Osteoblast (primary cell): ENCODE measurements at regions not wholly inside any gene's neighbourhood (a gene's known extent, or its start where the extent isn't known, plus 50 kb on each side); places are given as distances from the start of the nearest gene placed in this dataset.
"Not testable (repeated sequence)": the region's sequence is repeated elsewhere in the genome, so short reads cannot be mapped to it uniquely, and the experiment has no call there.

Source experiments
- DNase-seq: peaks from one replicate; pipeline ENCODE4 v3.0.0; 2011; ENCODE audit warnings: low spot score, mixed read lengths; ENCODE audit not compliant: insufficient read length; ENCODE audit errors: missing footprints
- H2AFZ ChIP-seq: 2 replicates; pipeline ENCODE4 v1.6.0; 2011; ENCODE audit warnings: mild to moderate bottlenecking, low read length
- H3K27ac ChIP-seq: 2 replicates; pipeline ENCODE4 v1.5.1; 2011; ENCODE audit warnings: mild to moderate bottlenecking, low read depth, low read length, moderate library complexity
- H3K27me3 ChIP-seq: 2 replicates; pipeline ENCODE4 v1.6.0; 2012; ENCODE audit warnings: mild to moderate bottlenecking, control low read depth, inconsistent platforms, low read length, moderate library complexity; ENCODE audit not compliant: insufficient read depth
- H3K36me3 ChIP-seq: 2 replicates; pipeline ENCODE4 v1.5.1; 2011; ENCODE audit warnings: mild to moderate bottlenecking, low read length, control low read depth, moderate library complexity; ENCODE audit not compliant: insufficient read depth
- H3K4me1 ChIP-seq: 2 replicates; pipeline ENCODE4 v1.5.1; 2011; ENCODE audit warnings: mild to moderate bottlenecking, low read length, control low read depth, moderate library complexity; ENCODE audit not compliant: insufficient read depth
- H3K4me2 ChIP-seq: 2 replicates; pipeline ENCODE4 v1.6.0; 2011; ENCODE audit warnings: mild to moderate bottlenecking, low read length; ENCODE audit not compliant: insufficient read depth
- H3K4me3 ChIP-seq: fragments of 200-600 bp; sonication (generic); 3 replicates; pipeline ENCODE4 v1.5.1; 2012; ENCODE audit warnings: mild to moderate bottlenecking, low read length, inconsistent platforms; ENCODE audit not compliant: insufficient read depth
- H3K79me2 ChIP-seq: 2 replicates; pipeline ENCODE4 v1.6.0; 2012; ENCODE audit warnings: mild to moderate bottlenecking, low read length, control low read depth, inconsistent platforms; ENCODE audit not compliant: insufficient read depth
- H3K9me3 ChIP-seq: 2 replicates; pipeline ENCODE4 v1.5.1; 2011; ENCODE audit warnings: low read depth, low read length, control low read depth
- H4K20me1 ChIP-seq: 2 replicates; pipeline ENCODE4 v1.6.0; 2012; ENCODE audit warnings: mild to moderate bottlenecking, low read length, control low read depth; ENCODE audit not compliant: insufficient read depth
- TF ChIP-seq, protein P1 (sequence below): IDR thresholded peaks from 2 replicates; pipeline ENCODE4 v1.5.1; 2011; ENCODE audit warnings: mild to moderate bottlenecking, low read depth, low read length, moderate library complexity; ENCODE audit errors: extremely low read depth

DNA sequence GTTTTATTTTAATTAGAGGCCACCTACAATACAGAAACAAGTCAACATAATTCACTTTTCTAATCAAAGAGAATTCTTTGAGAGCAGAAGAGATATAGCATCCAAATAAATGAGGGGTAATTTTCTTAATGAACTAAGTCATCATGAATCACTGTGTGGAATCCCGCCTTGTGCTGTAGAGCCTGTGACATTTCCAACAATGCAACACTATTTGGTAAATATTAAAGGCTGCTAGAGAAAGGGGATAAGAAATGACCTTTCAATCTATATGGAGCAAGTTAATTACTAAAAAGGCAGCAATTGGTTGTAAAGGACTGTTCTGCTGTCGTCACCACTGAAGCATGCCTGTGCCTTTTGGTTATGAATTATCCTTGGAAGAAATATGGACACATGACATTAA, 345.7 kb upstream of the MAF start:
- Histone ChIP-seq H3K9me3 (no peaks in the 10 kb centered on the region), H3K79me2 (no peaks in the 10 kb centered on the region), H3K27me3 (no peaks in the 10 kb centered on the region), H2AFZ (no peak overlapping the region), H3K36me3 (no peaks in the 10 kb centered on the region), H3K27ac (no peak overlapping the region), H3K4me2 (no peak overlapping the region), H4K20me1 (no peaks in the 10 kb centered on the region), H3K4me3 (no peak overlapping the region), H3K4me1 (peaks cover 7% of the 10 kb centered on the region)
- DNase-seq, result no peak
- TF ChIP-seq, protein P1, sequence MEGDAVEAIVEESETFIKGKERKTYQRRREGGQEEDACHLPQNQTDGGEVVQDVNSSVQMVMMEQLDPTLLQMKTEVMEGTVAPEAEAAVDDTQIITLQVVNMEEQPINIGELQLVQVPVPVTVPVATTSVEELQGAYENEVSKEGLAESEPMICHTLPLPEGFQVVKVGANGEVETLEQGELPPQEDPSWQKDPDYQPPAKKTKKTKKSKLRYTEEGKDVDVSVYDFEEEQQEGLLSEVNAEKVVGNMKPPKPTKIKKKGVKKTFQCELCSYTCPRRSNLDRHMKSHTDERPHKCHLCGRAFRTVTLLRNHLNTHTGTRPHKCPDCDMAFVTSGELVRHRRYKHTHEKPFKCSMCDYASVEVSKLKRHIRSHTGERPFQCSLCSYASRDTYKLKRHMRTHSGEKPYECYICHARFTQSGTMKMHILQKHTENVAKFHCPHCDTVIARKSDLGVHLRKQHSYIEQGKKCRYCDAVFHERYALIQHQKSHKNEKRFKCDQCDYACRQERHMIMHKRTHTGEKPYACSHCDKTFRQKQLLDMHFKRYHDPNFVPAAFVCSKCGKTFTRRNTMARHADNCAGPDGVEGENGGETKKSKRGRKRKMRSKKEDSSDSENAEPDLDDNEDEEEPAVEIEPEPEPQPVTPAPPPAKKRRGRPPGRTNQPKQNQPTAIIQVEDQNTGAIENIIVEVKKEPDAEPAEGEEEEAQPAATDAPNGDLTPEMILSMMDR, result no peak

DNA sequence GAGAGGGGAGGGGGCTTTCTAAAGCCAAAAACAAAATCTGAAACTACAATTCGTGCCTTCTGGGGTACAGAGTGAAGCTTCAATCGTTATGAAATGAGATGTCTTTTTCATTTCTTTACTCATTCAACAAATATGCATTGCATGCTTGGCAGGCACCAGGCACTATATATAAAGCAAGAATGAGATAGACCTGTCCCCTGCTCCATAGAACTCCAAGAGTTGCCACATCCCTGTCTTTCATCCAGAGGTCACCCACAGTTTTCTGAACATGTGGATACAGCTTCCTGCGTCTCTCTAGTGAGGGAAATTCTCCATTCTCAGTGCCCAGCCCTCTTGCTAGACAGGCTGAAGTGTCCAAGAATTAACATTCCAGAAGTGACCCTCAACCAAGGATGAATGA, 343.2 kb upstream of the MAF start:
- H3K4me2 ChIP-seq, result peak overlapping the region; percentile 14

DNA sequence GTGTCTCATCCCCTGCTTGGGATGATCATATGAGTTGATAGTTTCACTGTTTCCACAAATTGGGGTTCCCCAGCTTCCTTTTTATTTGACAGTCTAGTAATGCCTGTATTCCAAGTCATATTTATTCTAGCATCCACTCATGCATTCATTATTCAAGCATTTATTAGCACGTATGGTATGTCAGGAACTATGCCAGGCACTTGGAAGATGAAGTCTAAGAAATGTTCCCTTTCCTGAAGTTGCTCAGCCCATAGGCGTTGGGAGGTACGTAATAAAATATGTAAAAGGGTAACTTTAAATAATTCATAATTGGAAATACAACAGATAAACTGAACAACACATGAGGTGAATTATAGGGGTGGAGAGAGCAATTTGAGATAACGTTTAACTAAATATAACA, 338.0 kb upstream of the MAF start:
- no peaks in the 10 kb centered on the region for H3K27me3 ChIP-seq
- TF ChIP-seq, protein P1, result no peak
- H3K4me3 ChIP-seq, result no peak overlapping the region
- H2AFZ ChIP-seq, result no peak overlapping the region
- H3K9me3 ChIP-seq, result no peaks in the 10 kb centered on the region
- H3K27ac ChIP-seq, result no peak overlapping the region
- H3K4me1 ChIP-seq, result no peaks in the 10 kb centered on the region
- H4K20me1 ChIP-seq, result no peaks in the 10 kb centered on the region
- no peaks in the 10 kb centered on the region for H3K36me3 ChIP-seq
- no peaks in the 10 kb centered on the region for H3K79me2 ChIP-seq
- no peak overlapping the region for H3K4me2 ChIP-seq
- DNase-seq, result no peak

More for the DNA sequence above, 343.2 kb upstream of the MAF start:
- Histone ChIP-seq H3K36me3 (no peaks in the 10 kb centered on the region), H3K27me3 (no peaks in the 10 kb centered on the region), H4K20me1 (no peaks in the 10 kb centered on the region), H3K27ac (no peak overlapping the region), H3K4me1 (peaks cover 7% of the 10 kb centered on the region), H3K9me3 (no peaks in the 10 kb centered on the region), H2AFZ (no peak overlapping the region), H3K4me3 (no peak overlapping the region), H3K79me2 (no peaks in the 10 kb centered on the region)
- TF ChIP-seq, protein P1, result no peak
- DNase-seq, result no peak

DNA sequence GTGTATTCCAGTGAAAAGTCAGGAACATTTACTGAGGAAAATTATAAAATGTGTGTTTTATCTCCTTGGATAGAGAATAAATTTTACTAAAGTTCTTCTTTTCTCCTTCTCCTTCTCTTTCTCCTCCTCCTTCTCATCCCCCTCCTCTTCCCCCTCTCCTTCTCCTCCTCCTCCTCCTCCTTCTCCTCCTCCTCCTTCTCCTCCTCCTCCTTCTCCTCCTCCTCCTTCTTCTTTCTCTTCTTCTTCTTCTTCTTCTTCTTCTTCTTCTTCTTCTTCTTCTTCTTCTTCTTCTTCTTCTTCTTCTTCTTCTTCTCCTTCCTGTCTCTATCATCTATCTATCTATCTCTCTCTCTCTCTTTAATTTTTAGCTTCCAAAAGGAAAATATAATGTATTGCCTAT, 337.1 kb upstream of the MAF start:
- H3K4me3 ChIP-seq, result not testable (repeated sequence)

DNA sequence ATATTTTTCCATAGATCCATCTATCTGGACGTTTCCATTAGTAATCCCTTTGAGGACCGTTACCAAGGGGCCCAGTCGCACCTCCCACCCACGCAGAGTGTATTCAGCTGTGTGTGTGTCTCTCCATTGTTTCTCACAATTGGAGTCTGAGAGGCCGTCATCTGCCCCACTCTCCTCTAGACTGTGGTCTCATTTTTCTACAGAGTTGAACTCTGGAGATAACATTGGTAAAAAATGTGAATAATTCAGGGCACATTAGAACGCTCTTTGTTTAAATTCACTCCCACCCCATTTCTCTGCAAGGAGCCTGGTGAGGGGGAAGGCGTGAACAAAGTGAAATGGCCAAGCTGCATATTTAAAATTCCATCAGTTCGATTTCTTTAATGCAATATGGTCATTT, 333.1 kb upstream of the MAF start:
- Histone ChIP-seq H3K4me1 (no peaks in the 10 kb centered on the region), H2AFZ (no peak overlapping the region), H3K9me3 (no peaks in the 10 kb centered on the region), H3K36me3 (no peaks in the 10 kb centered on the region), H3K79me2 (no peaks in the 10 kb centered on the region), H3K4me2 (no peak overlapping the region), H3K4me3 (no peak overlapping the region), H4K20me1 (no peaks in the 10 kb centered on the region), H3K27me3 (no peaks in the 10 kb centered on the region), H3K27ac (no peak overlapping the region)
- DNase-seq, result no peak
- TF ChIP-seq, protein P1, result no peak

More for the DNA sequence above, 337.1 kb upstream of the MAF start:
- H2AFZ ChIP-seq, H4K20me1 ChIP-seq, H3K27me3 ChIP-seq, H3K9me3 ChIP-seq, H3K4me1 ChIP-seq, H3K36me3 ChIP-seq, DNase-seq, H3K27ac ChIP-seq, H3K4me2 ChIP-seq, H3K79me2 ChIP-seq: not testable (repeated sequence)
